PC-9 (cell line): ENCODE measurements at regions not wholly inside any gene's neighbourhood (a gene's known extent, or its start where the extent isn't known, plus 50 kb on each side); places are given as distances from the start of the nearest gene placed in this dataset.

Source experiments
- EZH2 ChIP-seq: fragments of 200-600 bp; sonication (generic); IDR thresholded peaks from 2 replicates; pipeline ENCODE4 v1.8.0; 2017; ENCODE audit warnings: antibody characterized with exemption, low read depth
- TF ChIP-seq, protein P1 (sequence below): fragments of 200-600 bp; sonication (generic); conservative IDR thresholded peaks from 2 replicates; pipeline ENCODE4 v1.6.1; 2017; ENCODE audit warnings: mixed run types, antibody characterized with exemption, mild to moderate bottlenecking, moderate library complexity

DNA sequence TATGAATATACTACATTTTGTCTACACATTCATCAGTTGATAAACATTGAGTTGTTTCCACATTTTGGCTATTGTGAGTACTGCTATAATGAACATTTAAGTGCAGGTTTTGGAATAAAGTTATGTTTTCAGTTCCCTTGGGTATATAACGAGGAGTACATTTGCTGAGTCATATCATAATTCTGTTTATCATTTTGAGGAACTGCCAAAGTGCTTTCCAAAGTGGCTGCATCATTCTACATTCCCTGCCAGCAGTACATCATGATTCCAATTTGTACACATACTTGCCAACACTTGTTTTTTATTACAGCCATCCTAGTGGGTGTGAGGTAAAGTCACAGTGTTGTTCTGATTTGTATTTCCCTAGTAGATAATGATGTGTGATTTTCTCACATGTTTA is 1458.6 kb upstream of the TENM4 start:
- TF ChIP-seq, protein P1, sequence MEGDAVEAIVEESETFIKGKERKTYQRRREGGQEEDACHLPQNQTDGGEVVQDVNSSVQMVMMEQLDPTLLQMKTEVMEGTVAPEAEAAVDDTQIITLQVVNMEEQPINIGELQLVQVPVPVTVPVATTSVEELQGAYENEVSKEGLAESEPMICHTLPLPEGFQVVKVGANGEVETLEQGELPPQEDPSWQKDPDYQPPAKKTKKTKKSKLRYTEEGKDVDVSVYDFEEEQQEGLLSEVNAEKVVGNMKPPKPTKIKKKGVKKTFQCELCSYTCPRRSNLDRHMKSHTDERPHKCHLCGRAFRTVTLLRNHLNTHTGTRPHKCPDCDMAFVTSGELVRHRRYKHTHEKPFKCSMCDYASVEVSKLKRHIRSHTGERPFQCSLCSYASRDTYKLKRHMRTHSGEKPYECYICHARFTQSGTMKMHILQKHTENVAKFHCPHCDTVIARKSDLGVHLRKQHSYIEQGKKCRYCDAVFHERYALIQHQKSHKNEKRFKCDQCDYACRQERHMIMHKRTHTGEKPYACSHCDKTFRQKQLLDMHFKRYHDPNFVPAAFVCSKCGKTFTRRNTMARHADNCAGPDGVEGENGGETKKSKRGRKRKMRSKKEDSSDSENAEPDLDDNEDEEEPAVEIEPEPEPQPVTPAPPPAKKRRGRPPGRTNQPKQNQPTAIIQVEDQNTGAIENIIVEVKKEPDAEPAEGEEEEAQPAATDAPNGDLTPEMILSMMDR, result no peak
- no peak for TF ChIP-seq EZH2
